ENCODE measurements at regions not wholly inside any gene's neighbourhood (a gene's known extent, or its start where the extent isn't known, plus 50 kb on each side); places are given as distances from the start of the nearest gene placed in this dataset.
"Not testable (repeated sequence)": the region's sequence is repeated elsewhere in the genome, so short reads cannot be mapped to it uniquely, and the experiment has no call there.

- TF ChIP-seq EZH2phosphoT487 (IDR thresholded peaks at IDR 0.05; ENCODE audit: low read depth) (no peak), CTCF (IDR thresholded peaks at IDR 0.05; ENCODE audit: low read depth, low read length) (no peak)
- no peak overlapping the region for H2AFZ ChIP-seq (ENCODE audit: low read depth, low read length)
- H3K27me3 ChIP-seq (ENCODE audit: low read depth, low read length) = no peaks in the 10 kb centered on the region
- no peaks in the 10 kb centered on the region for H4K20me1 ChIP-seq (ENCODE audit: insufficient read depth, low read length)
- H3K9me3 ChIP-seq (ENCODE audit: insufficient read depth, low read length) = no peaks in the 10 kb centered on the region
- H3K4me3 ChIP-seq (ENCODE audit: low read length) = no peak overlapping the region
- no peaks in the 10 kb centered on the region for H3K79me2 ChIP-seq (ENCODE audit: low read length)
- no peaks in the 10 kb centered on the region for H3K4me1 ChIP-seq (ENCODE audit: low read length)
- no peaks in the 10 kb centered on the region for H3K36me3 ChIP-seq (replicated peaks; ENCODE audit: low read depth, low read length)
- H3K4me2 ChIP-seq (ENCODE audit: low read length) = no peak overlapping the region
- no peak overlapping the region for H3K27ac ChIP-seq (ENCODE audit: low read length)
- H3K9ac ChIP-seq (ENCODE audit: low read length) = no peak overlapping the region
Observed at GRCh38 chr10:16195178-16195769, 241.5 kb upstream of the PTER start.

- Histone ChIP-seq H3K4me3 (ENCODE audit: low read length) (no peak overlapping the region), H3K36me3 (replicated peaks; ENCODE audit: low read depth, low read length) (no peaks in the 10 kb centered on the region), H3K9me3 (ENCODE audit: insufficient read depth, low read length) (no peaks in the 10 kb centered on the region), H2AFZ (ENCODE audit: low read depth, low read length) (no peak overlapping the region), H3K27me3 (ENCODE audit: low read depth, low read length) (no peaks in the 10 kb centered on the region), H3K9ac (ENCODE audit: low read length) (no peak overlapping the region), H4K20me1 (ENCODE audit: insufficient read depth, low read length) (no peaks in the 10 kb centered on the region), H3K79me2 (ENCODE audit: low read length) (no peaks in the 10 kb centered on the region), H3K4me1 (ENCODE audit: low read length) (no peaks in the 10 kb centered on the region), H3K4me2 (ENCODE audit: low read length) (no peak overlapping the region), H3K27ac (ENCODE audit: low read length) (no peak overlapping the region)
- no peak for TF ChIP-seq EZH2phosphoT487 (IDR thresholded peaks at IDR 0.05; ENCODE audit: low read depth)
- TF ChIP-seq CTCF (IDR thresholded peaks at IDR 0.05; ENCODE audit: low read depth, low read length) = no peak
Observed at GRCh38 chr10:16195894-16196293, 240.9 kb upstream of the PTER start.

GRCh38 chr10:16199216-16199615 is 237.6 kb upstream of the PTER start:
- TF ChIP-seq EZH2phosphoT487 (IDR thresholded peaks at IDR 0.05; ENCODE audit: low read depth) = no peak
- TF ChIP-seq CTCF (IDR thresholded peaks at IDR 0.05; ENCODE audit: low read depth, low read length) = no peak
- H3K4me2 ChIP-seq (ENCODE audit: low read length) = no peak overlapping the region

GRCh38 chr10:16223618-16224017 is 213.2 kb upstream of the PTER start:
- not testable (repeated sequence) for H3K4me3 ChIP-seq (ENCODE audit: low read length); H3K27me3 ChIP-seq (ENCODE audit: low read depth, low read length); H3K9me3 ChIP-seq (ENCODE audit: insufficient read depth, low read length); H3K4me2 ChIP-seq (ENCODE audit: low read length); H4K20me1 ChIP-seq (ENCODE audit: insufficient read depth, low read length); H3K9ac ChIP-seq (ENCODE audit: low read length); H2AFZ ChIP-seq (ENCODE audit: low read depth, low read length); H3K27ac ChIP-seq (ENCODE audit: low read length); H3K4me1 ChIP-seq (ENCODE audit: low read length); H3K36me3 ChIP-seq (replicated peaks; ENCODE audit: low read depth, low read length); H3K79me2 ChIP-seq (ENCODE audit: low read length)

More at GRCh38 chr10:16199216-16199615, 237.6 kb upstream of the PTER start:
- H3K79me2 ChIP-seq (ENCODE audit: low read length) = no peaks in the 10 kb centered on the region
- H3K9ac ChIP-seq (ENCODE audit: low read length) = no peak overlapping the region
- H3K27me3 ChIP-seq (ENCODE audit: low read depth, low read length) = no peaks in the 10 kb centered on the region
- H3K4me3 ChIP-seq (ENCODE audit: low read length) = no peak overlapping the region
- H3K27ac ChIP-seq (ENCODE audit: low read length) = no peak overlapping the region
- H3K9me3 ChIP-seq (ENCODE audit: insufficient read depth, low read length) = no peaks in the 10 kb centered on the region
- H3K4me1 ChIP-seq (ENCODE audit: low read length) = no peaks in the 10 kb centered on the region
- H2AFZ ChIP-seq (ENCODE audit: low read depth, low read length) = no peak overlapping the region
- H3K36me3 ChIP-seq (replicated peaks; ENCODE audit: low read depth, low read length) = no peaks in the 10 kb centered on the region
- no peaks in the 10 kb centered on the region for H4K20me1 ChIP-seq (ENCODE audit: insufficient read depth, low read length)

Measured in OCI-LY3 (cell line).